SU-DHL-6 (cell line): ENCODE measurements at regions not wholly inside any gene's neighbourhood (a gene's known extent, or its start where the extent isn't known, plus 50 kb on each side); places are given as distances from the start of the nearest gene placed in this dataset.

Experiments used
- CTCF ChIP-seq: fragments of 200-600 bp; sonication (generic); IDR thresholded peaks from one replicate; pipeline ENCODE4 v1.5.1; 2017; ENCODE audit warnings: antibody characterized with exemption, mild to moderate bottlenecking, low read length, moderate library complexity; ENCODE audit not compliant: insufficient read depth, poor library complexity, severe bottlenecking
- EZH2phosphoT487 ChIP-seq: fragments of 200-600 bp; sonication (generic), shearing (Covaris generic); conservative IDR thresholded peaks from 2 replicates; pipeline ENCODE4 v1.6.1; 2018; ENCODE audit warnings: mild to moderate bottlenecking, antibody characterized with exemption, low read length, moderate library complexity, mixed read lengths

GRCh38 chr18:29009250-29009803 lies 832.4 kb upstream of the CDH2 start:
- TF ChIP-seq CTCF = no peak
- TF ChIP-seq EZH2phosphoT487 = no peak
